Muscle layer of duodenum (tissue), 2 donors: ENCODE measurements at regions not wholly inside any gene's neighbourhood (a gene's known extent, or its start where the extent isn't known, plus 50 kb on each side); places are given as distances from the start of the nearest gene placed in this dataset.

Source experiments
- H3K27ac ChIP-seq: one replicate; pipeline ENCODE4 v1.7.0; 2013; ENCODE audit warnings: mild to moderate bottlenecking, low read length
- H3K27me3 ChIP-seq: one replicate; pipeline ENCODE4 v1.7.0; 2013; ENCODE audit warnings: low read depth, mild to moderate bottlenecking, control low read depth, low read length
- H3K36me3 ChIP-seq, 2 donors: one replicate each; pipeline ENCODE4 v1.7.0; 2013; ENCODE audit warnings: low read length in 2 of 2, control low read depth in 1 of 2, mild to moderate bottlenecking in 1 of 2; ENCODE audit not compliant: insufficient read depth in 2 of 2, control insufficient read depth in 1 of 2
- H3K4me1 ChIP-seq, 2 donors: one replicate each; pipeline ENCODE4 v1.7.0; 2013; ENCODE audit warnings: low read length in 2 of 2, mild to moderate bottlenecking in 2 of 2, control low read depth in 1 of 2, moderate library complexity in 1 of 2; ENCODE audit not compliant: insufficient read depth in 2 of 2, control insufficient read depth in 1 of 2
- H3K4me3 ChIP-seq, 2 donors: one replicate each; pipeline ENCODE4 v1.7.0; 2013; ENCODE audit warnings: low read length in 2 of 2, low read depth in 1 of 2, mild to moderate bottlenecking in 1 of 2
- H3K9me3 ChIP-seq, 2 donors: one replicate each; pipeline ENCODE4 v1.7.0; 2013; ENCODE audit warnings: low read length in 2 of 2, control low read depth in 1 of 2, mild to moderate bottlenecking in 1 of 2; ENCODE audit not compliant: control insufficient read depth in 1 of 2
- donor health status: healthy.

DNA sequence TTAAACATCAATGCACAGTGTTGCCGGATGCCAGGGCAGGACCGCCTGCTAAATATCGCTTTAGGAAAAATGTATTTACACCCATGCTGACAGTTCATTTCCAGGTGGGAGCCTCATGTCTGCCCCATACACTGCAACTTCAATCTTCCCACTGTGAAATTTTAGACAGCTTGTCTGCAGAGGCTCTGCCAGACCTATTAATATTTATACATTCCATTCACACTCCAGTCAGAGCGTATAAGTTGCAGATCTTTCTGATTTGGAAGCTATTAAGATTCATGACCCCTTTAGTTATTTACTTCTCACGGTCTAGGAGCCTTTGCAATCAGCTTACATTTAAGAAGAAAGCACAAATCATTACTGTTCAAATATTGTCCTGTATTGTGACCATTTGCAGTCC is 357.4 kb downstream of the ATP23 start:
- Histone ChIP-seq H3K9me3 (no peaks in the 10 kb centered on the region), H3K27me3 (no peaks in the 10 kb centered on the region), H3K4me3 (no peak overlapping the region)

DNA sequence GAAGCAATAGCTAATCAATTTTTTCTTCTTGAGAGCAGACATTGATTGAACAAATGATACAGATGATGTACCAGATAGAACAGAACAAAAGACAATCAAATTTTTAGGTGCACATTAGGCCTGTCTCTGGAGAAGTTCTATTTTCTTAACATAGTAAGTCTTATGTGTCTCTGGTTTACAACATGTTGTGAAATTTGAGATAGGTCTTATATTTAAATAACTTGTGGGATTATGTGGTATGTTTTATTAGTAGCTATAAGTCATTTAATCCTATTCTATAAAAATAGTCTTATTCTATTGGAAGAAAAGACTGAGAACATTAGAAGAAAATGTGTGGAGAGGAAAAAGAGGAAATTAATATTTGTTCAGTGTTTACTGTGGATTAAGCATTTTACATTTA is 358.0 kb downstream of the ATP23 start:
- Histone ChIP-seq H3K27me3 (no peaks in the 10 kb centered on the region), H3K27ac (no peak overlapping the region), H3K4me3 (no peak overlapping the region), H3K9me3 (no peaks in the 10 kb centered on the region), H3K36me3 (no peaks in the 10 kb centered on the region), H3K4me1 (no peaks in the 10 kb centered on the region)

More for the DNA sequence above, 357.4 kb downstream of the ATP23 start:
- Histone ChIP-seq H3K4me1 (no peaks in the 10 kb centered on the region), H3K36me3 (no peaks in the 10 kb centered on the region), H3K27ac (no peak overlapping the region)

DNA sequence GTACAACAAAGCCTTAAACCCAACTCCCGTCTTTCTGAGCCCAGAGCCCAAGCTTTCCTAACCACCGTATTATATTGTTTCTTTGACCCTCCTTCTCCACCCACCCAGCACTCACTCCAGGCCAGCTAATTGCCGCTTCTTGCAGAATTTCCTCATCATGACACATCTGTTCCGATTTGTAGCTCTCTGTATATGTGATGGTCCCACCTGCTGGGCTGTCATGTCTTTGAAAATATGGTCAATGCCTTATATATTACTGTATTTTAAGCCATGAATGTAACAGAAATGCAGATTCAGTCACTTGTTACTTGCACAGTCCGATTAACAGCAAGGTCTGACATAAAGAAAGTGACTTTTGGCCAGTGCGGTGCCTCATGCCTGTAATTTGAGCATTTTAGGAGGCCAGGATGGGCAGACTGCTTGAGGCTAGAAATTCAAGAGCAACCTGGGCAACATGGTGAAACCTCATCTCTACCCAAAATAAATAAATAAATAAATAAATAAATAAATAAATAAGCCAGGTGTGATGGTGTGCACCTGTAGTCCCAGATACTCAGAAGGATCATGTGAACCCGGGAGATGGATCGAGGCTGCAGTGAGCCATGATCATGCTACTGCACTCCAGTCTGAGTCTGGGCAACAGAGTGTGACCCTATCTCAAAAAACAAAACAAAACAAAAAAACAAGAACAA is 359.8 kb downstream of the ATP23 start:
- Histone ChIP-seq H3K4me1 (no peaks in the 10 kb centered on the region), H3K36me3 (no peaks in the 10 kb centered on the region), H3K27me3 (no peaks in the 10 kb centered on the region), H3K27ac (no peak overlapping the region), H3K4me3 (no peak overlapping the region), H3K9me3 (no peaks in the 10 kb centered on the region)

DNA sequence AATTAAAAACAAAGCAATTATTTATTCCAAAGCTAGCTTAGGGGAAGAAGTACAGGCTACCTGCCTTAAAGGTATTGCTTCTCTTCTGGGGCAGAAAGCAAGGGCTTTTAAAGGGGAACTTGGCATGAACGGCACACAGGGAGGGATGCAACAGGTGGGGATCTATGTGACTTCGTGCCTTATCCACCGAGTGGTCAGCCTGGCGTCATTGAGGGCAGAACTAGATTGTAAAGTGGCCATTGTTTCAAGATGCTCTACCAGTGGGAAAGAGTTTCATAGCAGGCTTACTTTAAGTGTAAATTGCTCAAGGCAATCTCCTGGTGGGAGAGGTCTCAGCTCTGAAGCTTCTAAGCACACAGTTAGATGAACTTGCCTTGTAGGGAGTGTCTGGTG is 360.4 kb downstream of the ATP23 start:
- Histone ChIP-seq H3K4me3 (no peak overlapping the region), H3K9me3 (no peaks in the 10 kb centered on the region), H3K36me3 (no peaks in the 10 kb centered on the region), H3K27me3 (no peaks in the 10 kb centered on the region), H3K27ac (no peak overlapping the region), H3K4me1 (no peaks in the 10 kb centered on the region)

DNA sequence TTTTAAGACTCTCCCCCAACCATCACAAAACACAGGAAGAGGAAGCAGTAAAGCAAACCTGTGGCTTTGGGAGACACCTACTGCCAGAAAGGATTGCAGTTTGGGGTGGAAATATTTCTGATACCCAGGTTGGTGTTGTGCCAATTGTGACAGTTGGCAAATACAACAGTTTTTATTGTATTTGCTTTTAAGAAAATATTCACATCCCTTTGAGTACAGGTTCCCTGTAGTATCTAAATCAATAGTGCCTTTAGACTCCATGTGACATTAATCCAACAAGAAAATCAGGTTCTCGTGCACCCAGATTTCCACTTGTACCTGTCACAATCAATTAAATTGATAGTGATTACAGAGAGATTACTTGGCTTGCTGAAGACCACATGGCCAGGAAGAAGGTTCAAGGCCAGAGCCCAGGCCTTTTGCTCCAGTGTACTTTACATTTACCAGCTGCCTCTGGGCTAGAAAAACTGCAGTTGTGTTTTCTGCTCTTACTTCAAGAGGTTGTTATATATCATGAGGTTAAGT is 361.2 kb downstream of the ATP23 start:
- Histone ChIP-seq H3K9me3 (no peaks in the 10 kb centered on the region), H3K36me3 (no peaks in the 10 kb centered on the region), H3K27me3 (no peaks in the 10 kb centered on the region), H3K27ac (no peak overlapping the region), H3K4me3 (no peak overlapping the region), H3K4me1 (no peaks in the 10 kb centered on the region)

DNA sequence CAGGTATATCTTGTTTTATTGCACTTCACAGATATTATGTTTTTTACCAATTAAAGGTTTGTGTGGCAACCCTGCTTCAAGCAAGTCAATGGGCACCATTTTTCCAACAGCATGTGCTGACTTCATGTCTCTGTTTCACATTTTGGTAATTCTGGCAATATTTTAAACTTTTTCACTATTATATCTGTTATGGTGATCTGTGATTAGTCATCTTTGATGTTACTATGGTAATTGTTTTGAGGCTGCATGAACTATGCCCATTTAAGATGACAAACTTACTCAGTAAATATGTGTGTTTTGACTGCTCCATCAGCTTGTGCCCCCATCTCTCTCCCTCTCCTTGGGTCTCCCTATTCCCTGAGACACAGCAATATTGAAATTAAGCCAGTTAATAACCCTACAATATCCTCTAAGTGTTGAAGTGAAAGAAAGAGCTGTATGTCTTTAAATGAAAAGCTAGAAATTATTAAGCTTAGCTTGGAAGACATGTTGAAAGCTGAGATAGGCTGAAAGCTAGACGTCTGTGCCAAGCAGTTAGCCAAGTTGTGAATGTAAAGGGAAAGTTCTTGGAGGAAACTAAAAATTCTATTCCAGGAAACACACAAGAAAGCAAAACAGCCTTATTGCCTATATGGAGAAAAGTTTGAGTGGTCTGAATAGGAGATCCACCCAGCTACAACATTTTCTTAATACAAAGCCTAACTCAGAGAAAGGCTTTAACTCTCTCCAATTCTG is 365.1 kb downstream of the ATP23 start:
- Histone ChIP-seq H3K9me3 (peaks cover 0 to 4% of the 10 kb centered on the region in 2 donors), H3K27ac (no peak overlapping the region), H3K4me1 (peaks cover 0 to 5% of the 10 kb centered on the region in 2 donors), H3K27me3 (no peaks in the 10 kb centered on the region), H3K4me3 (no peak overlapping the region), H3K36me3 (no peaks in the 10 kb centered on the region)

DNA sequence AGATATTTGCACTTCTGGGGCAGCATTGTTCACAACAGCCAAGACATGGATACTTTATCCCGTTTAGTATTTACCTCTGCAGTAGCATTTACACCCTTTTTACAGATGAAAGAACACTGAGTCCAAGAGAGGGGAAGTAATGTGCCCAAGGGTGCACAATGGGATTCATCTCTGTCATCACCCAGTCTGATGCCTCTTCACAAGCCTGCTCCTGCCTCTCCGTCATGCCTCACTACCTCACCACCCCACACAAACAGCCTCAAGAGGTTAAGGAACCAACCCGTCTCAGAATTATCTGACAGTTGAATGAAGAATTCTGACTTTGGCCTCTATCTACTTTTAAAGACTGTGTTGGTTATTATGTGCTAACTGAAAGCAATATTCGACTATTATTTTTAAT is 368.4 kb downstream of the ATP23 start:
- peaks cover 0 to 4% of the 10 kb centered on the region in 2 donors for H3K9me3 ChIP-seq
- peaks cover 0 to 5% of the 10 kb centered on the region in 2 donors for H3K4me1 ChIP-seq
- H3K4me3 ChIP-seq = no peak overlapping the region
- no peaks in the 10 kb centered on the region for H3K36me3 ChIP-seq
- no peak overlapping the region for H3K27ac ChIP-seq
- no peaks in the 10 kb centered on the region for H3K27me3 ChIP-seq

DNA sequence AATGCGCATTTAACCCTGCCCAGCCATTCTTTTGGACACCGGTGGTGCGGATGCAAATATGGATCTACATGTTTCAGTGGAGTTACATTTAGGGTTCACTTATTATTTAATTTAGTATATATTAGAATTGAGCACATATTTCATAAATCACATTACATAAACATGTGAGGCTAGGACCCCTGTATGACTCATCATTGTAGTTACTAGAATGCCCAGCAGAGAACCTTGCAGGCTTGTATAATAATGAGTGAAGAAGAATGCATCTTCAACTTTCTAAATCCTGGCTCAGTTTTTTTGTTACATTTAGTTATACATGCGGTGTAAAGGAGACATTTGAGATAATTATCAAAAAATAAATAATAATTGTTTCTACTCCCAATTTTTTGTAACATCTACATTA is 369.0 kb downstream of the ATP23 start:
- Histone ChIP-seq H3K4me3 (no peak overlapping the region), H3K27me3 (no peaks in the 10 kb centered on the region), H3K9me3 (peaks cover 0 to 4% of the 10 kb centered on the region in 2 donors), H3K4me1 (peaks cover 0 to 5% of the 10 kb centered on the region in 2 donors), H3K36me3 (no peaks in the 10 kb centered on the region), H3K27ac (no peak overlapping the region)

DNA sequence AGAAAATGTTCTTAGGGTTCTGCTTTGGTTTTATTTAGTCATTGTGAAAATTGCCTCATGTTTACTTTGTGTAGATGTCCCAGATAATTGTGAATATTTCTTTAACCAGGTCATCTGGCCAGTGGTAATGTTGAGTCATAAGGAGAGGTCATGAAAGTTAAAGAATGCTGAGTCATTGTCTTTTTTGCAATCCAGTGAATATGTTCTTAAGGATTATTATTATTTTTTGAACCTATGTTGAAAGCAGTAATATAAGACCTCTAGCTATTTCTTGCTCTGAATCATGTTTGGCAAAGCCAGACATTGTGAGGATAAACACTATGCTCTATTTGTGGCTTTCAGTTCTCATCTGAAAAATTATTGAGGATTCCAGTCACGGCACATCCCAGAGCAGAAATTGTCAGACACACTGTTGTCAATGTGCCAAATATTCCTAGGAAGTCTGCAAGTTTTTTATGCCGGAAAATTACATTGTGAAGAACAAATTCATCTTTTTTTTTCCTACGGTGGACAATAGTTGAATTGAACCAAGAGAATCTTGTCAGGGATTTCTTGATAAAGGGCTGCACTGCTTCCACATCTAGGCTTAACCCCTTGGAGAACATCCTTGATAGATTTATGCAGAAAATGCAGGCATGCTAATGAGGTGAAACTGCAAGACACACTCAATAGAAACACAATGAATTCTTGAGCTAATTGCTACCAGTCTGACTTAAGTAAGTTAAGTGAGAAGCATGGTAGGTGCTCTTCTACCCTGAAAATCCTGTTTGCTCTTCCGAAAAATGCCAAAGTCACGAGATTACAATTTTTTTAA is 369.6 kb downstream of the ATP23 start:
- Histone ChIP-seq H3K27me3 (no peaks in the 10 kb centered on the region), H3K4me3 (no peak overlapping the region), H3K36me3 (no peaks in the 10 kb centered on the region), H3K4me1 (peaks cover 0 to 5% of the 10 kb centered on the region in 2 donors), H3K27ac (no peak overlapping the region), H3K9me3 (peaks cover 0 to 4% of the 10 kb centered on the region in 2 donors)

DNA sequence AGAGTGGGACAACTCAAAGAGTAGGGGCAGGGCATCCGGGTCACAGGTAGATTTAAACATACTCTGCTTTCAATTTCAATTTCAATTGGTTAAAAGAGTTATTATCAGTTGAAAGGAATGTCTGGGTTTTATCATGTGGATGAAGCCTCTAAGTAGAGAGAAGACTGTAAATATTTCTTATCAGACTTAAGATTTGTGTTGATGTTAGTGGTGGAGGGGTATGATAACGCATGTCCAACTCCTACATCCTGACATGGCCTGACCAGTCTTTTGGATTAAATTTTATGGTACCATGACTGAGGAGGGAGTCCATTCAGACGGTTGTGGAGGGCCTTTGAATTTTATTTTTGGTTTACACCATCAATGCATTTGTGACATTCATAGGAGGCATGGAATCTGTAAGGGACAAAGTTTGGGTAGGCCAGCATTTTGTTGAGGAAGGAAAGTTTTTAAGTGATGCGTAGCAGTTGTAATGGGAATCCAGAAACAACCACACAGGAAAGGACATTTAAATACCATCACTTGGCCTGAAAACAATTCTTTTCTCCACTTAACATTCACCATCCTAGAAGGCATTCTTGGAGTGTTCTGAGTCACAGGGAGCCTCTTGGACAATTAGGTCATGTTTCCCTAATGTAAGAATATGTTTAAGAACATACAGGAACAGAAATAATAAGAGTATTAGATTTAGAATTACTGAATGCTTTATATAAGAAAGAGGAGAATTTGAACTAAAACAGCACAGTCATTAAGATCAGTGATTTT is 371.9 kb downstream of the ATP23 start:
- Histone ChIP-seq H3K4me1 (peaks cover 0 to 5% of the 10 kb centered on the region in 2 donors), H3K4me3 (no peak overlapping the region), H3K9me3 (no peaks in the 10 kb centered on the region), H3K36me3 (no peaks in the 10 kb centered on the region), H3K27ac (no peak overlapping the region), H3K27me3 (no peaks in the 10 kb centered on the region)
